CD4-positive, alpha-beta T cell treated with Interferon alpha-2 for 1 hour (primary cell): ENCODE measurements at regions not wholly inside any gene's neighbourhood (a gene's known extent, or its start where the extent isn't known, plus 50 kb on each side); places are given as distances from the start of the nearest gene placed in this dataset.
"Not testable (repeated sequence)": the region's sequence is repeated elsewhere in the genome, so short reads cannot be mapped to it uniquely, and the experiment has no call there.

Experiments
- DNase-seq, 2 donors: peaks; one replicate each; pipeline ENCODE4 v3.0.0-alpha.2; 2020 to 2022

DNA sequence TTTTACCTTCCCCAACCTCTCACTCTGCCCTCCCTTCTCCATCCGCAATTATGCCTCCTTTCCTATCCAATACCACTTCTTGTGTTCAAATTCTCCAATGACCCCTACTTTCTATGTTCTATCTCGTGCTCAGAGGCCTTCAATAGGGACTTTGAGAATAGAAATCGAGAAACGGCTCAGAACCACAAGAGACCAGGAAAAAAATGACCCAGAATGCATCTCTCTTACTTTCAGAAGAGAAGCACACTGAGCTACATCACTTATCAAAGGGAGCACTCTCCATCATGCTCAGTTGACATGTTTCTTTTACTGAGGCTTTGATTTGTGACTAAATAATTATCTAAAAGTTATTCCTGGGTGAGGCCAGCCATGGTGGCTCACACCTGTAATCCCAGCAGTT is 162.4 kb upstream of the PRICKLE2 start:
- no peak for DNase-seq

DNA sequence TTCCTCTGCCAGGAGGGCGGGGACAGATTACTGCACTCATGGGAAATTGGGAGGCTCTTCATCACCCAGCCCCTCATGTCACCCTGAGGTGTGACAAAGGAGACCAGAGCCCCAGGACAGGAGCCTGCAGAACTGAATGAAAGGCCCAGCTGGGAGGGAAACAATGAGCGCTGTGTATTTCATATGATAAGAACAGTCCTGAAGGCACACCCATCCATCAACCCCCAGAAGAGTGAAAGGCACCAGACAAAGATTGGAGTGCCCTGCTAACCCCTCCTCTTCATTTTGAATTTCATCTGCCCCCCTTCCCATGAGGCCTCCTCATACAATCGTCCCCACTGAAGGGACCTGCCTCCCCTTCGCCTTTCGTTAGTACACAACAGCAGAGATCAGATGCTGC is 160.0 kb upstream of the PRICKLE2 start:
- no peak for DNase-seq

DNA sequence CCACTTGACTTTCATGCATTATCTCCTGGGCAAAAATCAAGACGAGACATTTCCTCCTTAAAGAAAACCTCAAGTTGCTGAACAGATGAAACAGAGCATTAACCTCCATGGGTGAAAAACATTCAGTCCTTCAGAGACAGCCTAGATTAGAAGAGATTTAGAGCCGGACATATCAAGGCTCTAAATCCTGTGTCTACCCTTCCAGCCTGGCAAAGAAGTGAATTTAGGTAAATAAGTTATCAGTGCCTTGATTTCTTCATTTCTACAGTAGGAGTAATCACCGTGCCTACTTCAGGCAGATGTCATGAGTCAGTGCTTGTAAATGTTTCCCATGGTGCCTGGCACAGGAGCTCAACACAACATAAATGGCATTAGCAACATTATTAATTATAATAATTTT is 159.3 kb upstream of the PRICKLE2 start:
- DNase-seq = no peak

GRCh38 chr3:64382153-64382552 is 156.9 kb upstream of the PRICKLE2 start:
- DNase-seq = no peak

- DNase-seq = no peak
Observed at GRCh38 chr3:64381367-64381766, 156.1 kb upstream of the PRICKLE2 start.

DNA sequence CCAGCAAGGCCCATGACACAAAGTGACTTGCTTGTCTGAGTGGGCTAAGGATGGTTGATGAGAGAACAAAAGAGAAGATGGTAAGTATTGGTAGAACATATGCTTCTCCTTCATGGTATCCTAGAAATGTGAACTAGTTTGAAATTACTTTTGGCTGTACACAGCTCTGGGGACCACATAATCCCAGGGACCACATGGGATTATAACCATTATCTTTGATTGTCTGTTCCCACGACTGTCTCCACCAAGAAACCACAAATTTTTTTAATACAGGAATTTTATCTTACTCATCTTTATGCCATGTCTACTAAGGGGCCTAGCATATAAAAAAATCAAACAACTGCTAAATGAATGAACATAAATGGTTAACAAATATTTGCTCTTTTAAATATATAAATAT is 155.3 kb upstream of the PRICKLE2 start:
- DNase-seq = no peak

- DNase-seq = no peak
Observed at GRCh38 chr3:64379221-64379620, 154.0 kb upstream of the PRICKLE2 start.

DNA sequence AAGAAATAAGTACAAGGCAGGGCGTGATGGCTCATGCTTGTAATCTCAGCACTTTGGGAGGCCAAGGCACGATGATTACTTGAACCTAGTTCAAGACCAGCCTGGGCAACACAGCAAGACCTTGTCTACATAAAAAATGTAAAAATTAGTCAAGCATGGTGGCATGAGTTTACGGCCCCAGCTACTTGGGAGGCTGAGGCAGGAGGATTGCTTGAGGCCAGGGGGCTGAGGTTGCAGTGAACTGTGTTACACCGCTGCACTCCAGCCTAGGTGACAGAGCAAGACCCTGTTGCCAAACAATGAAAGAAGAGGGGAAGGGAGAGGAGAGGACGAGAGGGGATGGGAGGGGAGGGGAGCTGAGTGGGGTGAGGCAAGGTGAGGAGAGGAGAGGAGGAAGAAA is 152.7 kb upstream of the PRICKLE2 start:
- no peak for DNase-seq

DNA sequence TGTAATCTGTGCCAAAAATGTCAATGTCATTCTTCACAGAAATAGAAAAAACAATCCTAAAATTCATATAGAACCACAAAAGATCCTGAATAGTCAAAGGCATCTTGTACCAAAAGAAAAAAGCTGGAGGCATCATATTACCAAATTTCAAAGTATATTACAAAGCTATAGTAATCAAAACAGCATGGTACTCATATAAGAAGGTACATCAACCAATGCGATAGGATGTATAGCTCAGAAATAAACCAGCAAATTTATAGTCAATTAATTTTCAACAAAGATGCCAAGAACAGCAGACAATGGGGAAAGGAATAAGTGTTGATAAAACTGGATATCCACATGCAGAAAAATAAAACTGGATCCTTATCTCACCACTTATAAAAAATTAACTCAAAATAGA is 150.5 kb upstream of the PRICKLE2 start:
- no peak for DNase-seq

- DNase-seq = no peak
Observed at GRCh38 chr3:64369390-64369789, 144.1 kb upstream of the PRICKLE2 start.

DNA sequence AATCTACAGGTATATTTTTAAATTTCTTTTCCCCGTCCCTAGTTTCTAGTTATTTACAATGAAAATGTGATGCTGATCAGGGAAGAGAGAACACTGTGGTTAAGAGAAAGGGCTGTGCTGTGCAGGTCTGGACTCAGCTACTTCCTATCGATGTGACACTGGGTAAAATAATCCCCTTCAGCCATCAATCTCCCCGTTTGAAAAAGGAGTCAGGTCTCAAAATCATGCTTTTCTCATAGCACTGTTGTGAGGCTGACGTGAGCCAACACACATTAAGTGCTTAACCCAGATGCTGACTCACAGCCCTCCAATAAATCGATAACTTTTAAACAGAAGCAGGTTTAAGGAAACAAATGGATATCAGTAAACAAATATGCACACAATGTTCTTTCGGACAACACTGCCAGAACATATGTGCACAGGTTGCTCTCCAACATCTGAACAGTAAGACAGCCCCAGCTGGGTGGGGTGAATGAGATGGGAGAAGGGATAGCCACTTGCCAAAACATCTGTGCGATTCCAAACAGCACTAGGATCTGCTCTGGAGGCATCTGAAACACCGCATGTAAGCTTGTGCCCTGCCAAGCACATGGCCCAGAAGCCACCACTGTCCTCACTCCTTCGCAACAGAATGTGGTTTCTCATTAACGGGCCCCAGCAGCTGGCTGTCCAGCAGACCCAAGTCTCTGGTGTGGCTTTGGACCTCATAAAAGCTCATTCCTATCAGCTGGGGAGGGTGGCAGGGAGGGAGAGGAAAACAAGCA is 143.2 kb upstream of the PRICKLE2 start:
- DNase-seq = no peak

- DNase-seq = no peak
Observed at GRCh38 chr3:64365877-64366276, 140.6 kb upstream of the PRICKLE2 start.

- DNase-seq = no peak
Observed at GRCh38 chr3:64363842-64364241, 138.6 kb upstream of the PRICKLE2 start.

- no peak for DNase-seq
Observed at GRCh38 chr3:64361962-64362735, 136.9 kb upstream of the PRICKLE2 start.

DNA sequence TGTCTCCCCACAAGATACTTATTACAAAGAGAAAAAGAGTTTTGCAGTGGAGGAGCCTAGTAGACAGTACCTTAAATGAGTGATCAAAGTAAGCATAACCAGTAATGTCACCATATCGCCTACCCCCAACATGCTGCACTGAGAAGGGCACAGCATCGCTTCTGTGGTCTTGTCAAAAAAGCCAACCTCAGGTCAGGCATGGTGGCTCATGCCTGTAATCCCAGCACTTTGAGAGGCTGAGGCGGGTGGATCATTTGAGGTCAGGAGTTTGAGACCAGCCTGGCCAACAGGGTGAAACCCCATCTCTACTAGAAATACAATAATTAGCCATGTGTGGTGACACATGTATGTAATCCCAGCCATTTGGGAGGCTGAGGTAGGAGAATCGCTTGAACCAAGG is 135.8 kb upstream of the PRICKLE2 start:
- DNase-seq = not testable (repeated sequence)

DNA sequence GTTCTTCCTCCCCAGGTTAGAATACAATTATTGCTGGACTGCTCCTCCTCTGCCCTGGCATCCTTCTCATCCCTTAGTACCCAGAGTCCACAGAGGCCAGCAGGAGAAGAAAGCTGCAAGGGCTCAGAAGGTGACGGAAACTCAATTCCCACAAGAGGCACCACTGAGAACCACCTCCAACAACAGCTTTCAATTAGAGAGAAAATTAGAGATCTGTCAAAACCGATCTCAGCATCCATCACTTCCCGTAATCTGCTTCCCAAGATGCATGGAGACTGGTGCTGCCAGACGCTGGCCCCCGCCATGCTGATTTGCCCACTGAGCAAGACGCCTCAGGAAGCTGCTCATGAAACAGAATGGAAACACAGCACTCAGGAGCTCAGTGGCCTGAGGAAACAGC is 135.0 kb upstream of the PRICKLE2 start:
- DNase-seq = no peak

DNA sequence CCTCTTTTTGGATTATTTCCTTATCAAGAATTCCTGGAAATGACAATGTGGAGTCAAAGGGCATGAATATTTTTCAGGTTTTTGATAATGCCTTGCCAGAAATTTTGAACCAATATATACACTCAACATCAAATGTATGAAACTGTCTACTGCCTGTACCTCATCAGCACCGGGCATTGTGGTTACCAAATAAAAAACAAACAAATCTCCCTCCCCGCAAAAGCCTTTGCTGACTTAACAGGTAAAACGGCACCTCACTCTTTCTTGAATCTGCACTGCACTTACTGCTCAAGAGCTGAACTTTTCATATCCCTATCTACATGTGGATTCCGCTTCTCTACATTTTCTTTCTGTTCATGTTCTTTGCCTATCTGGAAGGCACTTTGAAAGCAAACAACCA is 134.5 kb upstream of the PRICKLE2 start:
- DNase-seq = no peak

- DNase-seq = no peak
Observed at GRCh38 chr3:64358853-64359252, 133.6 kb upstream of the PRICKLE2 start.

DNA sequence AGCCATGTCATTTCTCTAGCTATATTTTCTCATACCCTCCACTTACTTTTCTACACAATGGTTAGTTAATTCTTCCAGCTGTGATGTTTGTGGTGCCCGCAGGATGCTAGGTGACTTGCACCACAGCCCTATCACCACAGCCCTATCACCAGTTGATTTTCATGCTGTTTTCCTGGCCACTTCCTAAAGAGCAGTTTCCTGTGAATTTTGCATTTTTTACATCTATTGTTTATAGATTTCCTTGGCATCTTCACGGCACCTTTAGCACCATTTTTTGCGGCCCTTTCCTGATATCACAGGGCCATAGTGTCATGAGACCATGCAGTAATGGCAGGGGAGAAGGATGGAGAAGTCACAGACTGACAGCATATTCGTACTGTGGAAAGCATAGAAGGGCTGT is 132.9 kb upstream of the PRICKLE2 start:
- DNase-seq = no peak

DNA sequence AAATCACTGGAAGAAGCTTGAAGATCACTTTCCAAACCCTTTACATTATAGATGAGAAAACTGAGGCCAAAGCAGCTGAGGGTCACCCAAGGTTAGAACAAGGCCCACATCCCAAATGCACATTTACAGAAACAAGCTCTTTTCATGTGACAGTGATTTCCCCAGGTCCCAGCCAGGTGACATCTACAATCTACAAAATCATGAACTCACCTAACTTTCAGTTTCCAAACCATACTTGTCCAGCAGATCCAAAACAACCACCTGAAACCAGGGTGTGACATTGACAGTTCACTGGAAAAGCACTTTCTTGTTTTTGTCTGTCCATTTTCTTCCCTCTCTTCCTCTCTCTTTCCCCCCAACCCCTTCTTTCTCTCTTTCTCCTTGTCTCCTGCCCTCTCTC is 132.2 kb upstream of the PRICKLE2 start:
- DNase-seq = no peak

- DNase-seq = no peak
Observed at GRCh38 chr3:64355401-64355807, 130.1 kb upstream of the PRICKLE2 start.

- no peak for DNase-seq
Observed at GRCh38 chr3:64354956-64355355, 129.7 kb upstream of the PRICKLE2 start.

DNA sequence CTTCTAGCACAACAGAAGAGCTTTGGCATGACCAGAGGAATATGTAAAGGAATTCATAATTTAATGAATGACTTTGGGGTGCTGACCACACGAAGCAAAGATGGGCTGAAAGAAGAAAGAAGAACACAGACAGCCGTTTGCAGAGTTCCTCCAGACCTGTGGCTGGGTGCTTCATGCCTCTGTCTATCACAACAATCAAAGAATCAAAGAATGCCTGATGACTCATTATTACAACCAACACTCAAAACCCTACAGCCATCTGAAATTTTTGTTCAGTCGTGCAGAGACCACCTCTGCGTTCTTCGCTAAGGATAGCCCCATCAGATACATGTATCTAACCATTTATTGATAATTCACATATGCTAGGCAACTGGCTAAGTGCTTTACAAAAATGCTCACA is 129.0 kb upstream of the PRICKLE2 start:
- no peak for DNase-seq

GRCh38 chr3:64353226-64353625 is 128.0 kb upstream of the PRICKLE2 start:
- no peak for DNase-seq

DNA sequence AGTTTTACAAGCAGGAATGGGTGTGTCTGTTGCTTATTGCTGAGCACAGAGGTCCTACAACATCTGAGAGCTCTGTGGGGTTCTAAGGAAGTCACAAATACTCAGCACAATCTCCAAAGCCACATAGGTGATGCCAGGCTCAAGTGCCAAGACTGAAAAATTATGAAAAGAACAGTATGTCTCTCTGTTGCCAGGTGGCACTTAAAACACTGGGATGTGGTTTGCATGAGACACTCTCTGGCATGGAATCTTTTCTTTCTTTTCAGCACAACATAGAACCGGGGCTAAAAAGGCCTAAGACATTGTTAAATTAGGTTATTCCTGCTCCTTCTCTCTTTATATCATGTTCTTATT is 127.3 kb upstream of the PRICKLE2 start:
- DNase-seq = no peak
